GM23338 (cell line): ENCODE measurements at regions not wholly inside any gene's neighbourhood (a gene's known extent, or its start where the extent isn't known, plus 50 kb on each side); places are given as distances from the start of the nearest gene placed in this dataset.

ENCODE experiments used
- ATAC-seq: fragments of 200-7000 bp; cut with Tn5 transposase; 3 replicates; pipeline ENCODE4 v1.9.1; 2020
- DNase-seq: peaks from one replicate; pipeline ENCODE4 v3.0.0-alpha.2; 2015; ENCODE audit warnings: low spot score
- H2AFZ ChIP-seq: fragments of 200-600 bp; sonication (generic); 2 replicates; pipeline ENCODE4 v1.8.0; 2016; ENCODE audit warnings: antibody characterized with exemption, mild to moderate bottlenecking, moderate library complexity
- H3F3A ChIP-seq: fragments of 200-600 bp; sonication (generic); replicated peaks from 2 replicates; pipeline ENCODE4 v1.8.0; 2017; ENCODE audit warnings: antibody characterized with exemption, mixed run types, low read depth
- H3K27ac ChIP-seq: fragments of 200-600 bp; sonication (generic); 2 replicates; pipeline ENCODE4 v1.6.1; 2016; ENCODE audit warnings: low read depth
- H3K27me3 ChIP-seq: fragments of 200-600 bp; sonication (generic); 2 replicates; pipeline ENCODE4 v1.8.0; 2016; ENCODE audit warnings: mild to moderate bottlenecking, mixed run types, moderate library complexity; ENCODE audit not compliant: insufficient read depth
- H3K36me3 ChIP-seq: fragments of 200-600 bp; sonication (generic); 2 replicates; pipeline ENCODE4 v1.8.0; 2016; ENCODE audit warnings: mild to moderate bottlenecking; ENCODE audit not compliant: insufficient read depth
- H3K4me1 ChIP-seq: fragments of 200-600 bp; sonication (generic); 2 replicates; pipeline ENCODE4 v1.8.0; 2016; ENCODE audit warnings: mild to moderate bottlenecking, moderate library complexity; ENCODE audit not compliant: insufficient read depth
- H3K4me2 ChIP-seq: fragments of 200-600 bp; sonication (generic); 2 replicates; pipeline ENCODE4 v1.7.1; 2017; ENCODE audit warnings: mixed run types
- H3K4me3 ChIP-seq: fragments of 200-600 bp; sonication (generic); 2 replicates; pipeline ENCODE4 v1.6.1; 2016; ENCODE audit warnings: mixed run types
- H3K79me2 ChIP-seq: fragments of 200-600 bp; sonication (generic); replicated peaks from 2 replicates; pipeline ENCODE4 v1.8.0; 2017; ENCODE audit warnings: mild to moderate bottlenecking; ENCODE audit not compliant: insufficient read depth
- H3K9me2 ChIP-seq: fragments of 200-600 bp; sonication (generic); 2 replicates; pipeline ENCODE4 v1.8.0; 2017; ENCODE audit not compliant: insufficient read depth
- H4K20me1 ChIP-seq: fragments of 200-600 bp; sonication (generic); replicated peaks from 2 replicates; pipeline ENCODE4 v1.8.0; 2017; ENCODE audit warnings: mild to moderate bottlenecking; ENCODE audit not compliant: insufficient read depth
- H3K27ac Mint-ChIP-seq: 2 replicates; pipeline ENCODE4 v1.8.0; 2020; ENCODE audit warnings: inconsistent platforms, mild to moderate bottlenecking, moderate library complexity, mixed read lengths
- H3K27me3 Mint-ChIP-seq: 3 replicates; pipeline ENCODE4 v1.8.0; 2022; ENCODE audit warnings: low read depth, mild to moderate bottlenecking, moderate library complexity, mixed read lengths, inconsistent platforms; ENCODE audit not compliant: insufficient read depth, poor library complexity
- H3K36me3 Mint-ChIP-seq: 3 replicates; pipeline ENCODE4 v1.8.0; 2021; ENCODE audit warnings: low read depth, mild to moderate bottlenecking, inconsistent platforms, moderate library complexity, mixed read lengths
- H3K4me1 Mint-ChIP-seq: 3 replicates; pipeline ENCODE4 v1.8.0; 2020; ENCODE audit warnings: mild to moderate bottlenecking, inconsistent platforms, mixed read lengths
- H3K4me3 Mint-ChIP-seq: 3 replicates; pipeline ENCODE4 v1.8.0; 2021; ENCODE audit warnings: moderate library complexity, mild to moderate bottlenecking, inconsistent platforms, mixed read lengths
- H3K9me3 Mint-ChIP-seq: 3 replicates; pipeline ENCODE4 v1.8.0; 2020; ENCODE audit warnings: moderate library complexity, mild to moderate bottlenecking, inconsistent platforms, mixed read lengths
- CREB1 ChIP-seq: fragments of 250-450 bp; sonication (Bioruptor Pico); IDR thresholded peaks from 2 replicates; pipeline ENCODE4 v1.5.0; 2020; ENCODE audit warnings: low read depth, mild to moderate bottlenecking, moderate library complexity
- EZH2phosphoT487 ChIP-seq: fragments of 200-600 bp; sonication (generic); IDR thresholded peaks from one replicate; pipeline ENCODE4 v1.8.1; 2018; ENCODE audit warnings: antibody characterized with exemption; ENCODE audit not compliant: unreplicated experiment
- JUNB ChIP-seq: IDR thresholded peaks from one replicate; pipeline ENCODE4 v1.6.1; 2016; ENCODE audit warnings: antibody characterized with exemption; ENCODE audit not compliant: unreplicated experiment
- NANOG ChIP-seq: IDR thresholded peaks from 2 replicates; pipeline ENCODE4 v1.6.1; 2016; ENCODE audit warnings: antibody characterized with exemption, borderline replicate concordance
- REST ChIP-seq: IDR thresholded peaks from one replicate; pipeline ENCODE4 v1.6.1; 2018; ENCODE audit warnings: antibody characterized with exemption; ENCODE audit not compliant: unreplicated experiment
- ZNF114 ChIP-seq: fragments of 250-450 bp; sonication (Bioruptor Pico); IDR thresholded peaks from 2 replicates; pipeline ENCODE4 v1.5.0; 2020; ENCODE audit warnings: mild to moderate bottlenecking, moderate library complexity
- ZNF462 ChIP-seq: fragments of 250-450 bp; sonication (Bioruptor Pico); IDR thresholded peaks from 2 replicates; pipeline ENCODE4 v1.5.0; 2020; ENCODE audit warnings: mild to moderate bottlenecking, moderate library complexity
- TF ChIP-seq, protein P1 (sequence below): IDR thresholded peaks from 2 replicates; pipeline ENCODE4 v1.6.1; 2016; ENCODE audit warnings: antibody characterized with exemption

GRCh38 chr9:31868830-31869229, 515.6 kb upstream of the ACO1 start:
- no peaks in the 10 kb centered on the region for H3K27me3 Mint-ChIP-seq
- Histone ChIP-seq H3K36me3 (no peaks in the 10 kb centered on the region), H4K20me1 (no peaks in the 10 kb centered on the region), H2AFZ (no peak overlapping the region), H3K4me2 (no peak overlapping the region), H3K4me1 (no peaks in the 10 kb centered on the region), H3K9me2 (no peaks in the 10 kb centered on the region; the same call in 1 of the 2 replicates), H3F3A (no peaks in the 10 kb centered on the region), H3K79me2 (no peaks in the 10 kb centered on the region), H3K27me3 (no peaks in the 10 kb centered on the region), H3K27ac (no peak overlapping the region), H3K4me3 (no peak overlapping the region)
- H3K36me3 Mint-ChIP-seq: no peaks in the 10 kb centered on the region
- H3K9me3 Mint-ChIP-seq: peaks cover 2% of the 10 kb centered on the region; the same call in 1 of the 3 replicates
- no peak overlapping the region for H3K4me3 Mint-ChIP-seq
- DNase-seq (no peak), ATAC-seq (no peak)
- no peak overlapping the region for H3K27ac Mint-ChIP-seq
- H3K4me1 Mint-ChIP-seq: no peaks in the 10 kb centered on the region
- TF ChIP-seq CREB1 (CRISPR knock-in tag) (no peak), EZH2phosphoT487 (no peak), JUNB (no peak)

GRCh38 chr9:31870276-31870675, 514.2 kb upstream of the ACO1 start:
- no peaks in the 10 kb centered on the region for H3K36me3 Mint-ChIP-seq
- H3K27me3 Mint-ChIP-seq: no peaks in the 10 kb centered on the region
- Histone ChIP-seq H3K27ac (no peak overlapping the region), H3K36me3 (no peaks in the 10 kb centered on the region), H3F3A (no peaks in the 10 kb centered on the region), H3K4me2 (no peak overlapping the region), H3K9me2 (no peaks in the 10 kb centered on the region; the same call in 1 of the 2 replicates), H3K79me2 (no peaks in the 10 kb centered on the region), H3K27me3 (no peaks in the 10 kb centered on the region), H3K4me3 (no peak overlapping the region), H2AFZ (no peak overlapping the region), H4K20me1 (no peaks in the 10 kb centered on the region), H3K4me1 (no peaks in the 10 kb centered on the region)
- H3K4me3 Mint-ChIP-seq: no peak overlapping the region
- TF ChIP-seq CREB1 (CRISPR knock-in tag) (no peak), NANOG (no peak), ZNF462 (no peak), ZNF114 (CRISPR knock-in tag) (no peak), REST (no peak)
- TF ChIP-seq, protein P1, sequence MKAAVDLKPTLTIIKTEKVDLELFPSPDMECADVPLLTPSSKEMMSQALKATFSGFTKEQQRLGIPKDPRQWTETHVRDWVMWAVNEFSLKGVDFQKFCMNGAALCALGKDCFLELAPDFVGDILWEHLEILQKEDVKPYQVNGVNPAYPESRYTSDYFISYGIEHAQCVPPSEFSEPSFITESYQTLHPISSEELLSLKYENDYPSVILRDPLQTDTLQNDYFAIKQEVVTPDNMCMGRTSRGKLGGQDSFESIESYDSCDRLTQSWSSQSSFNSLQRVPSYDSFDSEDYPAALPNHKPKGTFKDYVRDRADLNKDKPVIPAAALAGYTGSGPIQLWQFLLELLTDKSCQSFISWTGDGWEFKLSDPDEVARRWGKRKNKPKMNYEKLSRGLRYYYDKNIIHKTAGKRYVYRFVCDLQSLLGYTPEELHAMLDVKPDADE: no peak
- DNase-seq (no peak), ATAC-seq (no peak)
- no peaks in the 10 kb centered on the region for H3K4me1 Mint-ChIP-seq
- H3K27ac Mint-ChIP-seq: no peak overlapping the region
- H3K9me3 Mint-ChIP-seq: peaks cover 2% of the 10 kb centered on the region; the same call in 1 of the 3 replicates
